ENCODE measurements at regions not wholly inside any gene's neighbourhood (a gene's known extent, or its start where the extent isn't known, plus 50 kb on each side); places are given as distances from the start of the nearest gene placed in this dataset.

GRCh38 chr1:223056802-223057201, 86.2 kb downstream of the TLR5 start:
- TF ChIP-seq CTCF (conservative IDR thresholded peaks at IDR 0.05) (no peak), EZH2 (IDR thresholded peaks at IDR 0.05; ENCODE audit: low read depth) (no peak)

All from PC-9 (cell line).